Embryonic facial prominence (tissue), 1 donor: ENCODE measurements at regions not wholly inside any gene's neighbourhood (a gene's known extent, or its start where the extent isn't known, plus 50 kb on each side); places are given as distances from the start of the nearest gene placed in this dataset.
"Not testable (repeated sequence)": the region's sequence is repeated elsewhere in the genome, so short reads cannot be mapped to it uniquely, and the experiment has no call there.

Experiments
- DNase-seq: peaks from one replicate; pipeline ENCODE4 v3.0.0-alpha.2; 2016; ENCODE audit errors: extremely low spot score

GRCh38 chr13:55007681-55008080 is 1979.1 kb downstream of the OLFM4 start:
- no peak for DNase-seq

GRCh38 chr13:55013051-55013450 is 1984.4 kb downstream of the OLFM4 start:
- no peak for DNase-seq

- no peak for DNase-seq
Observed at GRCh38 chr13:55029280-55029679, 2000.7 kb downstream of the OLFM4 start.

- DNase-seq: no peak
Observed at GRCh38 chr13:55038230-55038629, 2009.6 kb downstream of the OLFM4 start.

GRCh38 chr13:55053891-55054550 is 2025.4 kb downstream of the OLFM4 start:
- not testable (repeated sequence) for DNase-seq

GRCh38 chr13:55055666-55056065 is 2027.1 kb downstream of the OLFM4 start:
- not testable (repeated sequence) for DNase-seq

GRCh38 chr13:55062662-55063061 is 2034.0 kb downstream of the OLFM4 start:
- DNase-seq: no peak

GRCh38 chr13:55067946-55068345 is 2039.3 kb downstream of the OLFM4 start:
- no peak for DNase-seq

GRCh38 chr13:55069746-55070145 is 2041.1 kb downstream of the OLFM4 start:
- DNase-seq: no peak

GRCh38 chr13:55073000-55073399 is 2044.4 kb downstream of the OLFM4 start:
- DNase-seq: no peak

- no peak for DNase-seq
Observed at GRCh38 chr13:55084630-55085029, 2056.0 kb downstream of the OLFM4 start.

GRCh38 chr13:55087085-55087484 is 2053.6 kb upstream of the PRR20A start:
- no peak for DNase-seq

GRCh38 chr13:55090612-55091011 is 2050.1 kb upstream of the PRR20A start:
- no peak for DNase-seq

- no peak for DNase-seq
Observed at GRCh38 chr13:55091172-55091571, 2049.5 kb upstream of the PRR20A start.

GRCh38 chr13:55106509-55106908 is 2034.2 kb upstream of the PRR20A start:
- DNase-seq: no peak

GRCh38 chr13:55120631-55121030 is 2020.1 kb upstream of the PRR20A start:
- DNase-seq: no peak

GRCh38 chr13:55155046-55155445 is 1985.7 kb upstream of the PRR20A start:
- DNase-seq: no peak

- DNase-seq: no peak
Observed at GRCh38 chr13:55159765-55160164, 1981.0 kb upstream of the PRR20A start.

- no peak for DNase-seq
Observed at GRCh38 chr13:55160867-55161266, 1979.9 kb upstream of the PRR20A start.

GRCh38 chr13:55178582-55178981 is 1962.1 kb upstream of the PRR20A start:
- not testable (repeated sequence) for DNase-seq

- DNase-seq: no peak
Observed at GRCh38 chr13:55190996-55191395, 1949.7 kb upstream of the PRR20A start.

- no peak for DNase-seq
Observed at GRCh38 chr13:55199134-55199533, 1941.6 kb upstream of the PRR20A start.

- no peak for DNase-seq
Observed at GRCh38 chr13:55214841-55215345, 1925.8 kb upstream of the PRR20A start.

GRCh38 chr13:55219538-55219937 is 1921.2 kb upstream of the PRR20A start:
- no peak for DNase-seq
